GM19468 (cell line): ENCODE measurements at regions not wholly inside any gene's neighbourhood (a gene's known extent, or its start where the extent isn't known, plus 50 kb on each side); places are given as distances from the start of the nearest gene placed in this dataset.
"Not testable (repeated sequence)": the region's sequence is repeated elsewhere in the genome, so short reads cannot be mapped to it uniquely, and the experiment has no call there.

Experiments
- ATAC-seq: cut with Tn5 transposase; IDR thresholded peaks from one replicate; pipeline ENCODE4 v1.9.1; 2021; ENCODE audit warnings: mild to moderate bottlenecking, moderate library complexity, moderate number of reproducible peaks; ENCODE audit not compliant: unreplicated experiment; ENCODE audit errors: extremely low read depth

DNA sequence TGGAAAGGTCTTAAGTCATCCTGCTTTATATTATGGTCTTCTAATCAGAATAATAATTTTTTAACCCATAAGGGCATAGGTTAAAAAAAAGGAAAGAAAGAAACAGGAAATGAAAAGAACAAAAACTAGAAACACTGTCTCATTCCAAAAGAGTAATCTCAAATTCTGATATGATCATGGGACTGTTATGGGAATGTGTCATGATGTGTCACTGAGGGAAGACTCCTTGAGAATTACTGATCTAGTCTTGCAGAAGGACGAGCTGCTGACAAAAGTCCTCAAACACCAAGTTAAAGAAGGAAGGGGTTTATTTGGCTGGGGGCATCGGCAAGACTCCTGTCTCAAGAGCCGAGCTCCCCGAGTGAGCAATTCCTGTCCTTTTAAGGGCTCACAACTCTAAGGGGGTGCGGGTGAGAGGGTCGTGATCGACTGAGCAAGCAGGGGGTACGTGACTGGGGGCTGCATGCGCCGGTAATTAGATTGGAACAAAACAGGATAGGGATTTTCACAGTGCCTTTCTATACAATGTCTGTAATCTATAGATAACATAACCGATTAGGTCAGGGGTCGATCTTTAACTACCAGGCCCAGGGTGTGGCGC is 108.3 kb upstream of the FOXN2 start:
- ATAC-seq, result not testable (repeated sequence)

DNA sequence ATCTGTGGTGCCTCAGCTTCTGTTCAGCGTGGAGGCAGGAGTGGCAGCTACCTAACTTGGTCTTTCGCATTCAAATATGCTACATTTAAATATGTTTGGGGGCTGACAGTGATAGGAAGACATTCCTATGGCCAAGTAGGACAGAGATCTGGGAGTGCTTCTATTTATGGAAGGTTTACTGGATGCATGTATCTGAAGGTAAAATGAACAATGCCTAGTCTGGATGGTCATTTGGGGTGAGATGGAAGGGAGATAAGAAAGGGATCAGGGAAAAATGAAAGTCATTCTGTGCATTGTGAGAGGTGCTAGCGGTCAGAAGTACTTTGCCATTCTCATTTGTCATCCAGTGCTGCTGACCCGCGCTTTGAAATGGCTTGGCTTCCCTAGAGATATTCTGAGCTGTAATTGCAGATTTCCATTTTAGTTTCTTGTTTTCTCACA is 107.3 kb upstream of the FOXN2 start:
- ATAC-seq, result no peak

DNA sequence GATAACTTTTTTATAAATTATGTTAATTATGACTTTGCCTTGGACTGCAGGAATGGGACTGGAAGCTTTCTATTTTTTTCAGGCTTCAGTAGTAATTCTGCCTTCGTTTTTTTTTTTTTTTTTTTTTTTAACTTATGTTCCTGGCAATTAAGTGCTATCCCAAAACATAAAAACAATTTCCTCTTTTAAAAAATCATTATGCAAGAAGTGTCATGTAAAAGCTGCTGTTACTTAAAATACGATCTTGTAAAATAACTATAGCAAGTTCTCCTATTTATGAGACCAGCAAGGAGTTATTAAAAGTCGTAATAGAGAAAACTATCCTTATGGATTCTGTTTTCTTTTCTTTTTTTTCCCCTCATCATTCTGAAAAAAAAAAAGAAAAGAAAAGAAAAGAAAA is 106.6 kb upstream of the FOXN2 start:
- ATAC-seq, result no peak

DNA sequence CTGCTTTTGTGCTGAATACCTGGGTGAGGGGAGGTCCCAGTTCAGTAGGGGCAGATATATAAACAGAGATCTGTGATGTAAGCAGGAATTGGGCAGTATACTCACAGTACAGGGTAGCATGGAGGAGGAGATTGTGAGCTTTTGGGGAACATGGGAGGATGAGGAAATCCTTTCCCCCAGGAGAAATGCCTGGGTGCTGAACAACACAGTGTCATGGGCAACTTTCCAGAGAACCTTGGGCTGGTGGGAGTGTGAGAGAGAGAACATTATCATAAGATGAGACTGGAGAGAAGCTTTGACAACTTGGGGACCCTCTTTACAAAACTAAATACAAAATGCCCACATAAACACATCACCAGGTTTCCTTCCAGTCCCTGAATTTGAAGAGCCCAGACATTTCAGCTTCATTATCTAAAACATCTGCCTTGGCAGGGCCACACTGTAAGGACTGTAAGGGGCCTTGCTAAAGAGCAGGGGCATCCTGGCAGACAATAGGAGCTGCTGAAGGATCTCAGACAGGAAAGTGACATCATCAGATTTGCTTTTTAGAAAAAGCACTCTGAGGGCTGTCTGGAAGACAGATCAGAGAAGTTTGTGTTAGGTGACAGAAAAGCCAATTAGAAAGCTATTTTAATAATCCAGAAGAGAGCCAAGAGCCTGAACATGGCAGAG is 105.1 kb upstream of the FOXN2 start:
- ATAC-seq, result no peak

DNA sequence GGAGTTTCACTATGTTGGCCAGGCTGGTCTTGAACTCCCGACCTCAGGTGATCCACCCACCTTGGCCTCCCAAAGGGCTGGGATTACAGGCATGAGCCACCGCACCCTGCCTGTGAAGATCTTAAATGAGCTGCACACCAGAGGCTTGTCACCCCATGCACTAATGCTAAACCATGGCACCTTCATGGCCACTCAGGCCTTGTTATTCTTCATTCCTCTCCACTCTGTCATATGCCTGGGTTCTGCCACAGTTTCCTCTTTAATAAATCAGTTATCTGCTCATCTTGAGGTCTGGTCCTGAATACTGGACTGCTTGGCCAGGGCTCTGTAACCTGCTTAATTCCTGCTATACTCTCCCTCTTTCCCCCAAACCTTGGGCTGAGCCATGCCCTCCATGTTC is 104.3 kb upstream of the FOXN2 start:
- no peak for ATAC-seq

DNA sequence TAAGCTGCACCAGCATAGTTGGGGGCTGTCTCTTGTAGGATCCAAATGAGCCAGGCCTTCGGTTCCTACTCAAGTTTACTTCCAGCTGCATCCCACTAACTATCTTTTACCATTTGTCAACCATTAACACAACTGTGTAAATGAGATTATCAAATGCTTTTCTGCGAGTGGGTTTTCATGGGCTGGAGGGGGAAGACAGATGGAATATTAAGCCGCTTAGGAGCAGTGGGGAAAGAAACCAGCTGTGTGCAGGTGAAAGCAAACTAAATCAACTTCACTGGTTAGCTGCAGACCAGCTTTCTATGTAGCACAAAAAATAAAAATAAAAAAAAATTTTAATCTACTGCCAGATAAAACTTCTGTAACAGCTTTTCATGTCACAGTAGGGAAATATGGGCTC is 100.8 kb upstream of the FOXN2 start:
- ATAC-seq, result no peak

- no peak for ATAC-seq
These were observed 96.3 kb upstream of the FOXN2 start for GRCh38 chr2:48218169-48218568.

DNA sequence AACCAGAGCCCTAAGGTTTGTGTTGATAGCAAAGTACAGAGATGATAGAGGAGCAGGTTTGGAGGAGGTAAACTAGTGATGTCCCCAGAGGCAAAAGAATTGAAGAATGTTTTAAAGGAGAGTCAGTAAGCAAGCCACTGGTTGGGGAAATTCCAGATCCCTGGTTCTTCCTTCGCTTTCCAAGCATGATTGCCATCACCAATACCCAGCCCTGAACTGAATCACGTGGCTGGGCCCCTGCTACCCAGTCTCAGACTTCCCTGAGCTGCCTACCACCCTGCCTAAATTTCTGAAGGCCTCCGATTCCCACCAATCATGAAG is 95.3 kb upstream of the FOXN2 start:
- ATAC-seq, result no peak

- no peak for ATAC-seq
These were observed 94.7 kb upstream of the FOXN2 start for GRCh38 chr2:48219555-48220436.

DNA sequence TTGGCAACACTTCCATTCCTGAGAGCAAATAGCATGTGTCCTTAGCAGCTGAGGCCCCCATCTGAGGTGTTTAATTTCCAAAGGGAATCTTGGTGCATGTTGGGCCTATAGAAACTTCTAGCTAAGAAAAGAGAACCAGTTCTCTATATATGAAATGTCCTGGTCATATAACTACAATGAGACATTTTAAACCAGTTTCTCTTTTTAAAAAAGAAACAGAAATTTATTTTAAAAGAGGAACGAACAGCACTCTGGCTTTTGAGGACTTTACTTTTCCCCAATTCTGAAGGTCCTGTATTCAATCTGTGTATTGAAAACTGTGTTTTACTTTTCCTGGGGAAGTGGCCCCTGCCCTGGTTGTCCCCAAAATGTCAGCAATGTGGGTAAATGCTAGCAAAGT is 94.0 kb upstream of the FOXN2 start:
- no peak for ATAC-seq

GRCh38 chr2:48221846-48222516 is 92.5 kb upstream of the FOXN2 start:
- ATAC-seq, result no peak

DNA sequence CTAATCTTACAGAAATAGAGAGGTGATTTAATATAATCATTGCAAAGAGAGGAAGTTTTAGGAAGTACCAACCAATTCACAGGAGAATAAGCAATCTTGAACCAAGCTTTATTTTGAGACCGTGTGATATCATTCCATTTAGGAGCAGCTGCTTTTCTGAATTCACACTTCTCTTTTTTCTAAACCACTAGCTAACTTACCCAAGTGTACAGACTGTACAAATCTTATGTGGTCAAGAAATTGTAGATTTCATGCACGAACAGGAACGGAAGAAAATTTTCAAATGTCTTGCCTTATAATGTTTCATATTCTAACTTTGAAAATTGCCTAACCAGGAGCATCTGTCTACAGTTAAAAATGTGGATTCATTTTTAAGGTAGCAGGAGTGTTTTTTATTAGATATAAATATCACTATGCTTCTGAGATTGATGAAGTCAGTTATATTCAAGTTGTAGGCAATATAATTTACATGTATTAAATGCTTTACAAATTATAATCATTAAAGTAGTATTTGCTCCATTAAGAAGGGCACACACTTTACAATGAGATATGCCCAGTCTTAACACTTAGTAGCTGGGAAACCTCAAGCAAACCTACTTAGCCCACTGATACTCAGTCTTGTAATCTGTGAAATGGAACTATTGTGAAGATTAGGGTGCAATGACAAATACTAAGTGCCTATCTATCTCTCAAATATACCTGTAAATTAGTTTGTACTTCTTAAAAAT is 86.7 kb upstream of the FOXN2 start:
- ATAC-seq, result peak; percentile 45

- ATAC-seq, result no peak
These were observed 86.2 kb upstream of the FOXN2 start for GRCh38 chr2:48228345-48228684.

DNA sequence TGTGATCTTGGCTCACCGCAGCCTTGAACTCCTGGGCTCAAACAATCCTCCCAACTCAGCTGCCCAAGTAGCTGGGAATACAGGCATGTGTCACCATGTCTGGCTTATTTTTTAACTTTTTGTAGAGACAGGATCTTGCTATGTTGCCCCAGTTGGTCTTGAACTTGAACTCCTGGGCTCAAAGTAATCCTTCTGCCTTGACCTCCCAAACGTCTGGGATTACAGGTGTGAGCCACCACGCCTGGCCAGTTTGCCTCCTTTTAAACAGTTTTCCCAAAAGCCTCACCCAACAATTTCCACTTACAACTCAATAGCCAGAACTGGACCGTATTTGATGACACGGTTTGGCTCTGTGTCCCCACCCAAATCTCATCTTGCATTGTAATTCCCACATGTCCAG is 85.4 kb upstream of the FOXN2 start:
- ATAC-seq, result no peak

- ATAC-seq, result no peak
These were observed 83.6 kb upstream of the FOXN2 start for GRCh38 chr2:48230834-48231233.

DNA sequence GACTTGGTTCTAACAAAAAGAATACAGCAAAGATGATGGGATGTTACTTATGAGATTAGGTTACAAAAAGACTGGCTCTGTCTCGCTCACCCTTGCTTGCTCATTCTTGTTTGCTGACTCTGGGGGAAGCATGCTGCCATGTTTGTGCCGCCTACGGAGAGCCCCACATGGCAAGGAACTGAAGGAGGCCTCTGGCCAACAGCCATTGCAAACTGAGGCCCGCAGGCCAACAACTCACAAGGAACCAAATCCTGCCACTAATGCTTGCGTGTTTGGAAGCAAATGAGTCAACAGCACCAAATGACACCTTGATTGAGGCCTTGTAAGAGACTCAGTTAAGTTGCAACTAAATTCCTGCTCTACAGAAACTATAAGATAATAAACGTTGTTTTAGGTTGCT is 82.1 kb upstream of the FOXN2 start:
- ATAC-seq, result no peak

GRCh38 chr2:48233005-48233404 is 81.5 kb upstream of the FOXN2 start:
- ATAC-seq, result no peak

GRCh38 chr2:48233824-48234223 is 80.7 kb upstream of the FOXN2 start:
- not testable (repeated sequence) for ATAC-seq

GRCh38 chr2:48235076-48235475 is 79.4 kb upstream of the FOXN2 start:
- no peak for ATAC-seq

DNA sequence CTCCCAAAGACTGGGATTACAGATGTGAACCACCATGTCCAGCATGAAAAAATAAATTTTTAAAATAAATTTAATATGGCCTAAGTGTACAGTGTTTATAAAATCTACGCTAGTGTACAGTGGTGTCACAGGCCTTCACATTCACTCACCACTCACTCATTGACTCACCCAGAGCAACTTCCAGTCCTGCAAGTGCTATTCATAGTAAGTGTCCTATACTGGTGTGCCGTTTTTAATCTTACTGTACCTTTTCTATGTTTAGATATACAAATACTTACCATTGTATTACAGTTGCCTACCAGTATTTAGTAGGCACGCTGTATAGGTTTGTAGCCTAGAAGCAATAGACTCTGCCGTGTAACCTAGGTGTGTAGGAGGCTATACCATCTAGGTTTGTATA is 76.1 kb upstream of the FOXN2 start:
- no peak for ATAC-seq
